SK-N-SH (cell line): ENCODE measurements at regions not wholly inside any gene's neighbourhood (a gene's known extent, or its start where the extent isn't known, plus 50 kb on each side); places are given as distances from the start of the nearest gene placed in this dataset.

ENCODE experiments used
- CTCF ChIA-PET: fragments of 300-600, 350-600 bp; formaldehyde crosslinking; extraction: SDS; loops from one replicate; lab custom pipeline; 2021; lab: Yijun Ruan, JAX
- POLR2A ChIA-PET: fragments of 350-600 bp; sonication (Branson Sonifier 250); formaldehyde crosslinking; extraction: SDS; loops from one replicate; lab custom pipeline; 2020; ENCODE audit warnings: antibody characterized with exemption, inconsistent platforms; lab: Yijun Ruan, JAX
- DNase-seq: peaks from one replicate; pipeline ENCODE4 v3.0.0; 2012
- H2AFZ ChIP-seq: fragments of 200-600 bp; sonication (generic); 2 replicates; pipeline ENCODE4 v1.8.1; 2016; ENCODE audit warnings: antibody characterized with exemption, mild to moderate bottlenecking, low read depth
- H3F3A ChIP-seq: fragments of 200-600 bp; sonication (generic); replicated peaks from 2 replicates; pipeline ENCODE3; 2016; ENCODE audit warnings: antibody characterized with exemption, mild to moderate bottlenecking; ENCODE audit not compliant: insufficient read depth
- H3K27ac ChIP-seq, 2 experiments: fragments of 200-500 bp in 1 of 2; fragments of 200-600 bp in 1 of 2; sonication (Bioruptor generic) in 1 of 2; sonication (generic), shearing (Covaris generic) in 1 of 2; 2 replicates each; pipeline versions ENCODE4 v1.5.1 to v1.6.1; 2014 to 2016; ENCODE audit warnings: low read depth in 2 of 2, inconsistent platforms in 1 of 2, low read length in 1 of 2, mild to moderate bottlenecking in 1 of 2, mixed read lengths in 1 of 2
- H3K27me3 ChIP-seq: fragments of 200-600 bp; sonication (generic), shearing (Covaris generic); 2 replicates; pipeline ENCODE4 v1.6.1; 2016; ENCODE audit warnings: mixed run types; ENCODE audit not compliant: insufficient read depth
- H3K36me3 ChIP-seq, 2 experiments: fragments of 200-500 bp in 1 of 2; fragments of 200-600 bp in 1 of 2; sonication (Bioruptor generic) in 1 of 2; sonication (generic) in 1 of 2; replicated peaks in 1 of 2; 2 replicates each; pipeline versions ENCODE3 to v1.5.1; 2014 to 2016; ENCODE audit warnings: low read length in 1 of 2, mild to moderate bottlenecking in 1 of 2; ENCODE audit not compliant: insufficient read depth in 2 of 2, control insufficient read depth in 1 of 2
- H3K4me1 ChIP-seq, 2 experiments: fragments of 200-500 bp in 1 of 2; fragments of 200-600 bp in 1 of 2; sonication (Bioruptor generic) in 1 of 2; sonication (generic), shearing (Covaris generic) in 1 of 2; 2 replicates each; pipeline versions ENCODE4 v1.5.1 to v1.6.1; 2014 to 2016; ENCODE audit warnings: low read depth in 1 of 2, low read length in 1 of 2, mixed run types in 1 of 2; ENCODE audit not compliant: insufficient read depth in 2 of 2, control insufficient read depth in 1 of 2
- H3K4me2 ChIP-seq: fragments of 200-600 bp; sonication (generic), shearing (Covaris generic); 2 replicates; pipeline ENCODE4 v1.6.1; 2017; ENCODE audit warnings: mixed run types
- H3K4me3 ChIP-seq, 2 experiments: fragments of 200-500 bp in 1 of 2; fragments of 200-600 bp in 1 of 2; sonication (Bioruptor generic) in 1 of 2; sonication (generic), shearing (Covaris generic) in 1 of 2; 2 replicates each; pipeline versions ENCODE4 v1.5.1 to v1.8.1; 2014 to 2016; ENCODE audit warnings: low read depth in 2 of 2, inconsistent platforms in 1 of 2, low read length in 1 of 2, mild to moderate bottlenecking in 1 of 2, mixed read lengths in 1 of 2, moderate library complexity in 1 of 2
- H3K79me2 ChIP-seq: fragments of 200-600 bp; sonication (generic); 2 replicates; pipeline ENCODE4 v1.8.1; 2017; ENCODE audit warnings: mild to moderate bottlenecking; ENCODE audit not compliant: insufficient read depth
- H3K9ac ChIP-seq: fragments of 200-600 bp; sonication (generic); 2 replicates; pipeline ENCODE4 v1.6.1; 2017; ENCODE audit warnings: mixed run types
- H3K9me2 ChIP-seq: fragments of 200-600 bp; sonication (generic); 2 replicates; pipeline ENCODE4 v1.6.1; 2017; ENCODE audit warnings: mixed run types
- H3K9me3 ChIP-seq: fragments of 200-600 bp; sonication (generic); 2 replicates; pipeline ENCODE4 v1.6.1; 2017; ENCODE audit warnings: mixed run types, mild to moderate bottlenecking, moderate library complexity
- H4K20me1 ChIP-seq: fragments of 200-600 bp; sonication (generic); 2 replicates; pipeline ENCODE4 v1.6.1; 2017; ENCODE audit warnings: mild to moderate bottlenecking, mixed run types; ENCODE audit not compliant: insufficient read depth
- CHD2 ChIP-seq: fragments of 150-350 bp; IDR thresholded peaks from 2 replicates; pipeline ENCODE4 v1.6.1; 2018; ENCODE audit warnings: low read length; ENCODE audit not compliant: partially characterized antibody
- CTCF ChIP-seq: fragments of 200-600 bp; sonication (generic); IDR thresholded peaks from 2 replicates; pipeline ENCODE4 v1.6.1; 2017; ENCODE audit warnings: antibody characterized with exemption, mild to moderate bottlenecking, moderate library complexity
- FOXJ3 ChIP-seq: sonication (generic); formaldehyde crosslinking; IDR thresholded peaks from 2 replicates; pipeline ENCODE4 v1.5.1; 2020; ENCODE audit warnings: mild to moderate bottlenecking, missing genetic modification reagents
- FOXM1 ChIP-seq: IDR thresholded peaks from 2 replicates; pipeline ENCODE4 v1.4.0; 2012; ENCODE audit warnings: low read depth, mild to moderate bottlenecking
- GABPA ChIP-seq: IDR thresholded peaks from 2 replicates; pipeline ENCODE4 v1.4.0; 2012; ENCODE audit warnings: low read depth, mild to moderate bottlenecking
- GATA2 ChIP-seq: sonication (generic); formaldehyde crosslinking; IDR thresholded peaks from 2 replicates; pipeline ENCODE4 v1.5.0; 2020; ENCODE audit warnings: mild to moderate bottlenecking, missing genetic modification reagents
- MAX ChIP-seq: IDR thresholded peaks from 2 replicates; pipeline ENCODE4 v1.4.0; 2012; ENCODE audit warnings: low read depth
- MEF2A ChIP-seq: IDR thresholded peaks from 2 replicates; pipeline ENCODE4 v1.4.0; 2012; ENCODE audit warnings: low read depth, borderline replicate concordance
- MXI1 ChIP-seq: IDR thresholded peaks from 2 replicates; pipeline ENCODE4 v1.6.1; 2012; ENCODE audit warnings: mild to moderate bottlenecking, low read depth, low read length, improper control_type of control experiment
- RAD21 ChIP-seq: IDR thresholded peaks from 2 replicates; pipeline ENCODE4 v1.6.1; 2012; ENCODE audit warnings: mild to moderate bottlenecking, low read length
- REST ChIP-seq: IDR thresholded peaks from 2 replicates; pipeline ENCODE4 v1.6.1; 2012; ENCODE audit warnings: mild to moderate bottlenecking, low read depth, low read length, moderate library complexity
- RFX5 ChIP-seq: IDR thresholded peaks from 2 replicates; pipeline ENCODE4 v1.6.1; 2012; ENCODE audit warnings: mild to moderate bottlenecking, improper control_type of control experiment, low read length
- SIN3A ChIP-seq: IDR thresholded peaks from 2 replicates; pipeline ENCODE4 v1.6.1; 2012; ENCODE audit warnings: low read depth, mild to moderate bottlenecking, low read length, moderate library complexity, borderline replicate concordance
- SMC3 ChIP-seq: IDR thresholded peaks from 2 replicates; pipeline ENCODE4 v1.6.1; 2012; ENCODE audit warnings: low read depth, low read length, improper control_type of control experiment
- TAF1 ChIP-seq: IDR thresholded peaks from 2 replicates; pipeline ENCODE4 v1.6.1; 2012; ENCODE audit warnings: low read depth, mild to moderate bottlenecking, low read length, moderate library complexity, borderline replicate concordance
- TCF12 ChIP-seq: IDR thresholded peaks from 2 replicates; pipeline ENCODE4 v1.4.0; 2012
- WGBS: methylation state at CpG from one replicate; pipeline ENCODE4 v1.1.6; 2017; ENCODE audit warnings: low lambda C conversion rate; 5-methylcytosine and 5-hydroxymethylcytosine counted together

- H3K9me3 ChIP-seq: no peaks in the 10 kb centered on the region
- no peaks in the 10 kb centered on the region for H3K79me2 ChIP-seq
- H3K9ac ChIP-seq: no peak overlapping the region
- TF ChIP-seq MAX: no peak
- TF ChIP-seq CTCF: peak; percentile 40
- TF ChIP-seq, all 33 proteins: peak for 1
- Histone ChIP-seq H3K4me3 (no peak overlapping the region), H2AFZ (no peak overlapping the region), H3K36me3 (no peaks in the 10 kb centered on the region), H3K4me1 (no peaks in the 10 kb centered on the region), H3K4me2 (no peak overlapping the region), H4K20me1 (no peaks in the 10 kb centered on the region), H3K27ac (no peak overlapping the region), H3K9me2 (no peaks in the 10 kb centered on the region), H3K27me3 (no peaks in the 10 kb centered on the region), H3F3A (no peaks in the 10 kb centered on the region)
- POLR2A ChIA-PET: no interaction called here
- 0% methylated on average over 5 of the region's 5 CpGs for WGBS
- CTCF ChIA-PET: interaction anchor here (0.5 to 1.5 kb wide), 5 partner anchors 13 to 1573 kb away, joined by 3 to 6 read pairs (median 3); no protein-coding TSS in a partner anchor
- DNase-seq: peak; percentile 8
These were observed 63.2 kb upstream of the SNX19 start for GRCh38 chr11:130979386-130979972.

GRCh38 chr11:130980071-130980862 lies 64.0 kb upstream of the SNX19 start:
- Histone ChIP-seq H4K20me1 (no peaks in the 10 kb centered on the region), H3K9me2 (no peaks in the 10 kb centered on the region), H3K9ac (no peak overlapping the region), H3K79me2 (no peaks in the 10 kb centered on the region), H3K36me3 (no peaks in the 10 kb centered on the region), H3K9me3 (no peaks in the 10 kb centered on the region), H3K4me3 (no peak overlapping the region), H3K27ac (no peak overlapping the region), H3F3A (no peaks in the 10 kb centered on the region), H3K4me2 (no peak overlapping the region), H3K27me3 (no peaks in the 10 kb centered on the region), H3K4me1 (no peaks in the 10 kb centered on the region), H2AFZ (no peak overlapping the region)
- TF ChIP-seq SIN3A: no peak
- no peak for TF ChIP-seq FOXJ3 (CRISPR knock-in tag)
- no peak for TF ChIP-seq CHD2
- no peak for TF ChIP-seq GATA2
- TF ChIP-seq RFX5: no peak
- TF ChIP-seq MAX: no peak
- TF ChIP-seq FOXM1: no peak
- no peak for TF ChIP-seq MEF2A
- no peak for TF ChIP-seq GABPA
- no peak for TF ChIP-seq MXI1
- no peak for TF ChIP-seq CTCF
- TF ChIP-seq RAD21: no peak
- TF ChIP-seq TCF12: no peak
- TF ChIP-seq REST: no peak
- TF ChIP-seq SMC3: no peak
- no peak for TF ChIP-seq TAF1
- ChIA-PET POLR2A (no interaction called here), CTCF (interaction anchor here (0.5 to 1.5 kb wide), 5 partner anchors 13 to 1574 kb away, joined by 3 to 6 read pairs (median 3); no protein-coding TSS in a partner anchor)
- no peak for DNase-seq
- 14% methylated on average over 5 of the region's 5 CpGs for WGBS
